Transverse colon (tissue), 4 donors: ENCODE measurements at regions not wholly inside any gene's neighbourhood (a gene's known extent, or its start where the extent isn't known, plus 50 kb on each side); places are given as distances from the start of the nearest gene placed in this dataset.

ENCODE experiments used
- CTCF ChIP-seq, 5 experiments: fragments of 200-600 bp in 3 of 5; fragments of 450-650 bp in 2 of 5; sonication (generic) in 3 of 5; IDR thresholded peaks; 1 replicate in 2 of 5; 2 replicates in 3 of 5; pipeline ENCODE4 v1.5.1; 2016 to 2017; ENCODE audit warnings: antibody characterized with exemption in 5 of 5, inconsistent platforms in 3 of 5, mild to moderate bottlenecking in 2 of 5, moderate library complexity in 1 of 5
- POLR2A ChIP-seq: fragments of 450-650 bp; IDR thresholded peaks from one replicate; pipeline ENCODE4 v1.6.1; 2016; ENCODE audit warnings: antibody characterized with exemption, mild to moderate bottlenecking, moderate library complexity
- POLR2AphosphoS5 ChIP-seq, 3 donors: sonication (generic); formaldehyde crosslinking; IDR thresholded peaks; one replicate each; pipeline ENCODE4 v1.6.1; 2016; ENCODE audit warnings: antibody characterized with exemption in 3 of 3

GRCh38 chr7:16233517-16233916 is 187.8 kb downstream of the CRPPA start:
- TF ChIP-seq CTCF (IDR thresholded peaks at IDR 0.05) (no peak), POLR2AphosphoS5 (IDR thresholded peaks at IDR 0.05) (no peak), POLR2A (no peak)
